Activated T-helper 1 cell treated with anti-CD3 and anti-CD28 coated beads, Interleukin-12 subunit alpha, Interleukin-12 subunit beta, Interleukin-2, Interleukin-4 antibody, amounts not matched to agents 30 ng/mL and 10 ng/mL and 1 ng/mL, durations not matched to agents 14 hours and 24 hours and 36 hours (primary cell): ENCODE measurements at regions not wholly inside any gene's neighbourhood (a gene's known extent, or its start where the extent isn't known, plus 50 kb on each side); places are given as distances from the start of the nearest gene placed in this dataset.
"Not testable (repeated sequence)": the region's sequence is repeated elsewhere in the genome, so short reads cannot be mapped to it uniquely, and the experiment has no call there.

Experiments
- DNase-seq: peaks from one replicate; pipeline ENCODE4 v3.0.0; 2021; ENCODE audit warnings: low spot score
- H3K27ac Mint-ChIP-seq: one replicate; pipeline ENCODE4 v1.8.0; 2021; ENCODE audit warnings: mild to moderate bottlenecking, mixed read lengths
- H3K27me3 Mint-ChIP-seq: one replicate; pipeline ENCODE4 v1.8.0; 2022; ENCODE audit warnings: mild to moderate bottlenecking, moderate library complexity, mixed read lengths; ENCODE audit not compliant: insufficient read depth
- H3K36me3 Mint-ChIP-seq: one replicate; pipeline ENCODE4 v1.8.0; 2021; ENCODE audit warnings: low read depth, mixed read lengths
- H3K4me1 Mint-ChIP-seq: one replicate; pipeline ENCODE4 v1.8.0; 2021; ENCODE audit warnings: low read depth, mixed read lengths
- H3K4me3 Mint-ChIP-seq: one replicate; pipeline ENCODE4 v1.8.0; 2021; ENCODE audit warnings: mild to moderate bottlenecking, moderate library complexity, mixed read lengths
- H3K9me3 Mint-ChIP-seq: one replicate; pipeline ENCODE4 v1.8.0; 2021; ENCODE audit warnings: mixed read lengths
- intact Hi-C: fragments of 100-400 bp; cut with micrococcal nuclease; formaldehyde crosslinking; loops from one replicate; pipeline ENCODE4 v1.15.1; 2024

DNA sequence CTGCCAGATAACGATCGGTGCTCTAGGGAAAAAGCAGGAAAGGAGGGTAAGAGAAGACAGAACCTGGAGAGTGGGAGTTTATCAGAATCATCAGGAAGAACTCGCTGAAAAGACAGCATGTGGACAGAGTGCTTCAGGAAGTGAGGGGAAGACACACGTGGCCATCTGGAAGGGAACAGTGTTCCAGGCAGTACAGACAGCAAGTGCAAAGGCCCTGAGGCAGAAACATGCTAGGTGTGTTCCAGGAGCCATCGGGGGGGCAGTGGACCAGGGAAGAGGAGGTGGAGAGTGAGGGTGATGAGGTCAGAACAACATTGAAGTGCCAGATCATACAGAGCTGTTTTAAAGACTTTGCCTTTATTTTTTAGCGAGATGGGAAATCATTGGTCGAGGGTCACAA, 354.3 kb upstream of the CNR1 start:
- Mint-ChIP-seq H3K4me1 (no peaks in the 10 kb centered on the region), H3K27ac (no peak overlapping the region), H3K9me3 (no peaks in the 10 kb centered on the region), H3K27me3 (peaks cover 5% of the 10 kb centered on the region), H3K36me3 (no peaks in the 10 kb centered on the region), H3K4me3 (no peak overlapping the region)
- DNase-seq, result no peak
- intact Hi-C loops, result no loop called here

DNA sequence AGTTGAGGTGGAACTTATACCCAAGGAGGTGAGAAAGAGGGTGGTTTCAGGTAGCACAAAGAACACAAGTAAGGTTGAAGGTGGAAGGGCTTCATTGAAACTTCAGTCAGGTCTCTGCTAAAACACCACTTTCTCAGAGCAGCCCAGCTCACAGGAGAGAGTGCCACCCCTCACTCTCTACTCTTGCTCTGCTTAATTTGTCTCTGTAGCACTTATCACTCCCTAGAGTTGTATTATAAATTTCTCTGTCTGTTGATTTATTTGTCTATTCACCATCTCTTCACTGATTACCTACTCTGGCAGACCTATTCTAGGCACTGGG, 353.8 kb upstream of the CNR1 start:
- H3K27ac Mint-ChIP-seq, result no peak overlapping the region
- H3K4me1 Mint-ChIP-seq, result no peaks in the 10 kb centered on the region
- H3K4me3 Mint-ChIP-seq, result no peak overlapping the region
- H3K9me3 Mint-ChIP-seq, result no peaks in the 10 kb centered on the region
- H3K27me3 Mint-ChIP-seq, result peaks cover 5% of the 10 kb centered on the region
- no peaks in the 10 kb centered on the region for H3K36me3 Mint-ChIP-seq
- intact Hi-C loops, result no loop called here
- DNase-seq, result no peak

- Mint-ChIP-seq H3K27me3 (peaks cover 5% of the 10 kb centered on the region), H3K27ac (no peak overlapping the region), H3K4me1 (no peaks in the 10 kb centered on the region), H3K9me3 (no peaks in the 10 kb centered on the region), H3K4me3 (no peak overlapping the region), H3K36me3 (no peaks in the 10 kb centered on the region)
- intact Hi-C loops, result no loop called here
- DNase-seq, result no peak
Observed at GRCh38 chr6:88519301-88520016, 353.3 kb upstream of the CNR1 start.

DNA sequence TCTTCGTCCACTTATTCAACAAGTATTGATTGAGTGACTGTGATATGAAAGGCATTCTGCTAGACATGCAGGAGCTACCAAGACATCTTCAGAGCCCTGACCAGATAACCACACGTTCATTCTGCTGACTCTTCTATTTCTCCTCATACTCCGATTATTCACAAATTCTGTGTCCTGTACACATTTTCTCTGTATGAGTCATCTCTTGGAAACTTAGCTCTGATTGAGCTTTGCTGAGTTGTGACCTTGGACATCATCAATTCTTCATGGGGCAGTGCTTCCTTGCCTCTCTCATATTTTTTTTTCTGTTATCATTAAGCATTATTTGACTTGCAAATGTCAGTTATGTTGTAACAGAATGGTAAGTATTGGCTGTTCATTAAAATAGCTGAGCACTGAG, 351.6 kb upstream of the CNR1 start:
- no peaks in the 10 kb centered on the region for H3K4me1 Mint-ChIP-seq
- DNase-seq, result no peak
- H3K4me3 Mint-ChIP-seq, result no peak overlapping the region
- H3K27me3 Mint-ChIP-seq, result peaks cover 5% of the 10 kb centered on the region
- H3K36me3 Mint-ChIP-seq, result no peaks in the 10 kb centered on the region
- intact Hi-C loops, result no loop called here
- no peaks in the 10 kb centered on the region for H3K9me3 Mint-ChIP-seq
- H3K27ac Mint-ChIP-seq, result no peak overlapping the region

DNA sequence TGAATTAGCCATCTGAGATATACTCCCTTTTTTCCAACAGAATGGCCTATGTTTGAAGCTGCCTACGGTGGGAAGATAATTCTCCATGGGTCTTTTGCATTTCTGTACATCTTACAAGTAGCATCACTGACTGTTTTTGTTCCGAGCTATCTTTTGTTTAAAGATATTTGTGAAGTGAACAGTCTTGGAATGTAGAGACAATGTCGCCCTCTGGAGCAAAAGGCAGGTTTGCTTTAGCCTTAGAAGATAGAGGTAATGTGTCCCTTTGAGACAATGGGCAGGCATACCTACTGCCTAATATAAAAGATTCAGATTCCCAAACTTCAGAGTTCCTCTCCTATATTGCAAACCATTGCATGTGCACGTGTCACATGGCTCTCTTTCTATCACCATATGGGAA, 347.8 kb upstream of the CNR1 start:
- Mint-ChIP-seq H3K27me3 (peaks cover 2% of the 10 kb centered on the region), H3K4me3 (no peak overlapping the region), H3K4me1 (no peaks in the 10 kb centered on the region), H3K36me3 (no peaks in the 10 kb centered on the region), H3K9me3 (no peaks in the 10 kb centered on the region), H3K27ac (no peak overlapping the region)
- DNase-seq, result no peak
- intact Hi-C loops, result no loop called here

GRCh38 chr6:88513471-88513870, 347.3 kb upstream of the CNR1 start:
- Mint-ChIP-seq H3K27ac (no peak overlapping the region), H3K9me3 (no peaks in the 10 kb centered on the region)
- intact Hi-C loops, result no loop called here

DNA sequence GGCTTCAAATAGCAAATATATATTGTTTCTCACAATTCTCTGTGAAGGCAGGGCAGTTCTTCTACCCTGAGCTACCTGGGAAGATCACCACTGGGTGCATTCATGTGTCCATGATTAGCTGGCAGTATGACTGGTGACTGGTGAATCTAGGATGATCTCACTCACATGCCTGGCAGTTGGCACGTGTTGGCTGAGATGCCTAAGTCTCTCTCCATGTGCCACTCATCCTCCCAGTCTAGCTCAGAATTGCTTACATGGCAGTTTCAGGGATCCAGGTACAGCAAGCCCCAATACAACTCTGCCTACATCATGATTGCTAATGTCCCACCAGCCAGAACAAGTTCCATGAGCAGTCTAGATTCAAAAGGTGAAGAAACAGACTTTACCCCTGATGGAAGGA, 346.8 kb upstream of the CNR1 start:
- H3K9me3 Mint-ChIP-seq, result no peaks in the 10 kb centered on the region
- H3K4me3 Mint-ChIP-seq, result no peak overlapping the region
- H3K4me1 Mint-ChIP-seq, result no peaks in the 10 kb centered on the region
- intact Hi-C loops, result no loop called here
- DNase-seq, result no peak
- no peaks in the 10 kb centered on the region for H3K27me3 Mint-ChIP-seq
- H3K36me3 Mint-ChIP-seq, result no peaks in the 10 kb centered on the region
- no peak overlapping the region for H3K27ac Mint-ChIP-seq

More at GRCh38 chr6:88513471-88513870, 347.3 kb upstream of the CNR1 start:
- Mint-ChIP-seq H3K36me3 (no peaks in the 10 kb centered on the region), H3K4me3 (no peak overlapping the region), H3K4me1 (no peaks in the 10 kb centered on the region), H3K27me3 (no peaks in the 10 kb centered on the region)
- no peak for DNase-seq

DNA sequence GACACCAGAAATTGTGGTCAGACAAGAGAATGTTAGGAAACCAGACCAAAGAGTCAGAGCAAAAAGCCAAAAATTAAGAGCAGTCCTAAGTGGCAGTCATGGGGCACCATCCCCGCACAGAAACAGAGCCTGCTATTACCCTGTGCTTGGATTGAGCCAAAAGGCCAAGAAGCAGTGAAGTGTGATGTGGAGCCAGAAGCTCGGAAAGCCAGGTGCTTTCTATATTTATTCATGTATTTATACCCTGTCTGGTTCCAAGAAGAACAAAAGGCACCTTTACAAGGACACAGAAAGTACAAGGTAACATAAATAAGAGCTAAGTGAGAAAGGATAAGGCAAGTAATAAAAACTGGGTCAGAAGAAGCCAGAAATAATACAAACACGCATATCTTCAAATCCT, 336.2 kb upstream of the CNR1 start:
- Mint-ChIP-seq H3K4me3 (no peak overlapping the region), H3K27ac (no peak overlapping the region), H3K4me1 (no peaks in the 10 kb centered on the region), H3K27me3 (peaks cover 4% of the 10 kb centered on the region), H3K9me3 (no peaks in the 10 kb centered on the region), H3K36me3 (no peaks in the 10 kb centered on the region)
- no peak for DNase-seq
- intact Hi-C loops, result no loop called here

- Mint-ChIP-seq H3K27me3 (peaks cover 4% of the 10 kb centered on the region), H3K9me3 (no peaks in the 10 kb centered on the region), H3K4me1 (no peaks in the 10 kb centered on the region), H3K27ac (no peak overlapping the region), H3K36me3 (no peaks in the 10 kb centered on the region), H3K4me3 (no peak overlapping the region)
- DNase-seq, result no peak
- intact Hi-C loops, result no loop called here
Observed at GRCh38 chr6:88499845-88500699, 333.9 kb upstream of the CNR1 start.

- no peaks in the 10 kb centered on the region for H3K36me3 Mint-ChIP-seq
- H3K4me1 Mint-ChIP-seq, result no peaks in the 10 kb centered on the region
- H3K9me3 Mint-ChIP-seq, result no peaks in the 10 kb centered on the region
- no peak for DNase-seq
- H3K27ac Mint-ChIP-seq, result no peak overlapping the region
- intact Hi-C loops, result no loop called here
- no peak overlapping the region for H3K4me3 Mint-ChIP-seq
- peaks cover 4% of the 10 kb centered on the region for H3K27me3 Mint-ChIP-seq
Observed at GRCh38 chr6:88499436-88499835, 333.3 kb upstream of the CNR1 start.

DNA sequence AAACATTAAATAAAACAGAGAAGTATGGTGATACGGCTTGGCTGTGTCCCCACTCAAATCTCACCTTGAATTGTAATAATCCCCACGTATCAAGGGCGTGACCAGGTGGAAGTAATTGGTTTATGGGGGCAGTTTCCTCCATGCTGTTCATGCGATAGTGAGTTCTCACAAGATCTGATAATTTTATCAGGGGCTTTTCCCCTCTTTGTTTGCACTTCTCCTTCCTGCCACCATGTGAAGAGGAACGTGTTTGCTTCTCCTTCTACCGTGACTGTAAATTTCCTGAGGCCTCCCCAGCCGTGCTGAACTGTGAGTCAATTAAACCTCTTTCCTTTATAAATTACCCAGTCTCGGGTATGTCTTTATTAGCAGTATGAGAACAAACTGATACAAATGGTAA, 331.3 kb upstream of the CNR1 start:
- DNase-seq, intact Hi-C loops, H3K27ac Mint-ChIP-seq, H3K27me3 Mint-ChIP-seq, H3K4me3 Mint-ChIP-seq, H3K36me3 Mint-ChIP-seq, H3K4me1 Mint-ChIP-seq, H3K9me3 Mint-ChIP-seq: not testable (repeated sequence)

DNA sequence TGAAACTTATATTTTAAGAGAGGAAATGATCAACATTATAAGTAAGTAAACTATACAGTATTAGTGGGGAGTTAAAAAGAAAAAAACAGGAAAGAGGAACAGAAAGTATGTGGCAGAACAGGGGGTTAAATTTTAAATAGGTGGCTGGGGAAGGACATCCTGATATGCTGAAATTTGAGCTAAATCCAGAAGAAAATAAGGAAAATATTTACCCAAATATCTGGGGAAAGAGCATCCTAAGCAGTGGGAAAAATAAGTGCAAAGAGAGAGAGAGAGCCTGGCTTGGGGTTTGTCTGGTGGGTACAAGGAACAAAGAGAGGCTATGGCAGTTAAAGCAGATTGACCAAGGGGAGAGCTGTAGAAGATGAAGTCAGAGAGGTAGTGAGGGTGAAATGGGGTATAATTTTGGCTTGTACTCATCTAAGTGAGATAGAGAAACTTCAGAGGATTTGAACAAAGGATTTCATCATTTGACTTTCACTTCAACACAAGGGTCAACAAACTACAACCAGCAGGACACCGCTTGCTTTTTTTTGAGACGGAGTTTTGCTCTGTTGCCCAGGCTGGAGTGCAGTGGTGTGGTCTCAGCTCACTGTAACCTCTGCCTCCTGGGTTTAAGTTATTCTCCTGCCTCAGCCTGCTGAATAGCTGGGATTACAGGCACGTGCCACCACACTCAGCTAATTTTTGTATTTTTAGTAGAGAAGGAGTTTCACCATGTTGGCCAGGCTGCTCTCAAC, 328.4 kb upstream of the CNR1 start:
- no peaks in the 10 kb centered on the region for H3K36me3 Mint-ChIP-seq
- H3K4me3 Mint-ChIP-seq, result no peak overlapping the region
- peaks cover 2% of the 10 kb centered on the region for H3K27me3 Mint-ChIP-seq
- no peaks in the 10 kb centered on the region for H3K4me1 Mint-ChIP-seq
- H3K27ac Mint-ChIP-seq, result no peak overlapping the region
- DNase-seq, result no peak
- H3K9me3 Mint-ChIP-seq, result no peaks in the 10 kb centered on the region
- intact Hi-C loops, result no loop called here

DNA sequence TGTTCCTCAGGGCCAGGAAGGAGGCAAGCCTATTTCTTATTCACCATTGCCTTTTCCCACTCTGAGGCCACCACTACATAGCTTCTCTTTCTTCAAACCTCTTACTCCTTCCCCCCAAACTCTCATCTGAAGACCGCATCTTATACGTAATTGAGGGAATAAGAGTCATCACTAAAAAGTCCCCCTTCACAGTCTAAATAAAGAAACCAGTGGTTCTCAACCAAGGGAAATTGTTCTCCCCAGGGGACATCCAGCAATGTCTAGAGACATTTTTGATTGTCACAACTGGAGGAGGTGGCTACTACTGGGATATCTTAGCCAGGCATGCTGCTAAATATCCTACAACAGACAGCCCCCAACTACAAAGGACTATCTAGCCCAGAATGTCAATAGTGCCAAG, 327.6 kb upstream of the CNR1 start:
- Mint-ChIP-seq H3K4me1 (no peaks in the 10 kb centered on the region), H3K27ac (no peak overlapping the region), H3K27me3 (peaks cover 2% of the 10 kb centered on the region), H3K9me3 (no peaks in the 10 kb centered on the region), H3K36me3 (no peaks in the 10 kb centered on the region), H3K4me3 (no peak overlapping the region)
- intact Hi-C loops, result no loop called here
- DNase-seq, result no peak
